HEK293 (cell line): ENCODE measurements at regions not wholly inside any gene's neighbourhood (a gene's known extent, or its start where the extent isn't known, plus 50 kb on each side); places are given as distances from the start of the nearest gene placed in this dataset.

Source experiments
- FEZF1 ChIP-seq: fragments of 450-650 bp; formaldehyde crosslinking; IDR thresholded peaks from 2 replicates; pipeline ENCODE4 v1.5.1; 2016; ENCODE audit warnings: missing biosample characterization, missing genetic modification characterization
- GFI1B ChIP-seq: fragments of 450-650 bp; formaldehyde crosslinking; IDR thresholded peaks from 2 replicates; pipeline ENCODE4 v1.5.1; 2016; ENCODE audit warnings: missing biosample characterization, missing genetic modification characterization
- HOXC10 ChIP-seq: sonication (generic); formaldehyde crosslinking; IDR thresholded peaks from 2 replicates; pipeline ENCODE4 v1.8.1; 2023; ENCODE audit warnings: mild to moderate bottlenecking, missing genetic modification reagents
- KLF10 ChIP-seq: fragments of 450-650 bp; IDR thresholded peaks from 2 replicates; pipeline ENCODE4 v1.5.1; 2018; ENCODE audit warnings: missing biosample characterization, mild to moderate bottlenecking, missing genetic modification characterization
- KLF16 ChIP-seq: fragments of 450-650 bp; formaldehyde crosslinking; IDR thresholded peaks from 2 replicates; pipeline ENCODE4 v1.5.1; 2017; ENCODE audit warnings: missing biosample characterization, missing genetic modification characterization
- KLF7 ChIP-seq: fragments of 450-650 bp; formaldehyde crosslinking; IDR thresholded peaks from 2 replicates; pipeline ENCODE4 v1.5.1; 2016; ENCODE audit warnings: missing biosample characterization, missing genetic modification characterization, borderline replicate concordance
- MEIS1 ChIP-seq: sonication (generic); formaldehyde crosslinking; IDR thresholded peaks from 2 replicates; pipeline ENCODE4 v1.8.1; 2022; ENCODE audit warnings: missing genetic modification reagents, mild to moderate bottlenecking, borderline replicate concordance
- MYNN ChIP-seq: fragments of 450-650 bp; formaldehyde crosslinking; IDR thresholded peaks from 2 replicates; pipeline ENCODE4 v1.5.1; 2016; ENCODE audit warnings: missing biosample characterization, missing genetic modification characterization, borderline replicate concordance
- OSR2 ChIP-seq: fragments of 450-650 bp; formaldehyde crosslinking; IDR thresholded peaks from 2 replicates; pipeline ENCODE4 v1.5.1; 2016; ENCODE audit warnings: missing biosample characterization, missing genetic modification characterization
- SP2 ChIP-seq: fragments of 450-650 bp; formaldehyde crosslinking; IDR thresholded peaks from 2 replicates; pipeline ENCODE4 v1.5.1; 2016; ENCODE audit warnings: missing biosample characterization, missing genetic modification characterization
- SP7 ChIP-seq: fragments of 450-650 bp; formaldehyde crosslinking; IDR thresholded peaks from 2 replicates; pipeline ENCODE4 v1.5.1; 2016; ENCODE audit warnings: missing biosample characterization, missing genetic modification characterization
- ZBTB1 ChIP-seq: fragments of 450-650 bp; formaldehyde crosslinking; IDR thresholded peaks from 2 replicates; pipeline ENCODE4 v1.5.1; 2016; ENCODE audit warnings: missing biosample characterization, missing genetic modification characterization
- ZFHX2 ChIP-seq: fragments of 450-650 bp; formaldehyde crosslinking; conservative IDR thresholded peaks from 2 replicates; pipeline ENCODE4 v1.5.1; 2016; ENCODE audit warnings: missing biosample characterization, missing genetic modification characterization
- ZFP3 ChIP-seq: fragments of 450-650 bp; formaldehyde crosslinking; IDR thresholded peaks from 2 replicates; pipeline ENCODE4 v1.5.1; 2016; ENCODE audit warnings: low read depth, missing biosample characterization, missing genetic modification characterization
- ZFP37 ChIP-seq: fragments of 450-650 bp; formaldehyde crosslinking; IDR thresholded peaks from 2 replicates; pipeline ENCODE4 v1.5.1; 2016; ENCODE audit warnings: missing biosample characterization, missing genetic modification characterization
- ZNF114 ChIP-seq: fragments of 450-650 bp; formaldehyde crosslinking; IDR thresholded peaks from 2 replicates; pipeline ENCODE4 v1.5.0; 2017; ENCODE audit warnings: missing biosample characterization, missing genetic modification characterization
- ZNF157 ChIP-seq: fragments of 450-650 bp; formaldehyde crosslinking; IDR thresholded peaks from 2 replicates; pipeline ENCODE4 v1.5.1; 2016; ENCODE audit warnings: missing biosample characterization, missing genetic modification characterization
- ZNF239 ChIP-seq: fragments of 450-650 bp; formaldehyde crosslinking; IDR thresholded peaks from 2 replicates; pipeline ENCODE4 v1.5.1; 2016; ENCODE audit warnings: missing biosample characterization, missing genetic modification characterization
- ZNF366 ChIP-seq: fragments of 450-650 bp; formaldehyde crosslinking; conservative IDR thresholded peaks from 2 replicates; pipeline ENCODE4 v1.5.1; 2016; ENCODE audit warnings: missing biosample characterization, missing genetic modification characterization
- ZNF416 ChIP-seq: fragments of 450-650 bp; formaldehyde crosslinking; IDR thresholded peaks from 2 replicates; pipeline ENCODE4 v1.5.1; 2016; ENCODE audit warnings: missing biosample characterization, missing genetic modification characterization
- ZNF423 ChIP-seq: fragments of 450-650 bp; formaldehyde crosslinking; IDR thresholded peaks from 2 replicates; pipeline ENCODE4 v1.5.1; 2016; ENCODE audit warnings: missing biosample characterization, missing genetic modification characterization
- ZNF449 ChIP-seq: fragments of 450-650 bp; formaldehyde crosslinking; IDR thresholded peaks from 2 replicates; pipeline ENCODE4 v1.5.1; 2017; ENCODE audit warnings: missing biosample characterization, mild to moderate bottlenecking, missing genetic modification characterization, moderate library complexity
- ZNF521 ChIP-seq: fragments of 450-650 bp; formaldehyde crosslinking; IDR thresholded peaks from 2 replicates; pipeline ENCODE4 v1.5.1; 2017; ENCODE audit warnings: missing biosample characterization, mild to moderate bottlenecking, missing genetic modification characterization
- ZNF747 ChIP-seq: fragments of 450-650 bp; formaldehyde crosslinking; IDR thresholded peaks from 2 replicates; pipeline ENCODE4 v1.5.1; 2016; ENCODE audit warnings: missing biosample characterization, missing genetic modification characterization
- ZNF837 ChIP-seq: fragments of 450-650 bp; formaldehyde crosslinking; IDR thresholded peaks from 2 replicates; pipeline ENCODE4 v1.5.1; 2016; ENCODE audit warnings: missing biosample characterization, missing genetic modification characterization
- ZSCAN23 ChIP-seq: fragments of 450-650 bp; formaldehyde crosslinking; IDR thresholded peaks from 2 replicates; pipeline ENCODE4 v1.5.1; 2016; ENCODE audit warnings: missing biosample characterization, missing genetic modification characterization
- TF ChIP-seq, protein P1 (sequence below): fragments of 450-650 bp; formaldehyde crosslinking; IDR thresholded peaks from 2 replicates; pipeline ENCODE4 v1.5.1; 2016; ENCODE audit warnings: missing biosample characterization, missing genetic modification characterization
- TF ChIP-seq, protein P2 (sequence below): fragments of 450-650 bp; formaldehyde crosslinking; IDR thresholded peaks from 2 replicates; pipeline ENCODE4 v1.5.1; 2017; ENCODE audit warnings: missing biosample characterization, missing genetic modification characterization
- TF ChIP-seq, protein P3 (sequence below): fragments of 450-650 bp; formaldehyde crosslinking; IDR thresholded peaks from 2 replicates; pipeline ENCODE4 v1.5.1; 2016; ENCODE audit warnings: missing biosample characterization, missing genetic modification characterization, borderline replicate concordance
- TF ChIP-seq, protein P4 (sequence below): fragments of 450-650 bp; formaldehyde crosslinking; IDR thresholded peaks from 2 replicates; pipeline ENCODE4 v1.5.1; 2017; ENCODE audit warnings: missing biosample characterization, missing genetic modification characterization
- TF ChIP-seq, protein P5 (sequence below): fragments of 450-650 bp; formaldehyde crosslinking; IDR thresholded peaks from 2 replicates; pipeline ENCODE4 v1.5.1; 2016; ENCODE audit warnings: missing biosample characterization, missing genetic modification characterization

DNA sequence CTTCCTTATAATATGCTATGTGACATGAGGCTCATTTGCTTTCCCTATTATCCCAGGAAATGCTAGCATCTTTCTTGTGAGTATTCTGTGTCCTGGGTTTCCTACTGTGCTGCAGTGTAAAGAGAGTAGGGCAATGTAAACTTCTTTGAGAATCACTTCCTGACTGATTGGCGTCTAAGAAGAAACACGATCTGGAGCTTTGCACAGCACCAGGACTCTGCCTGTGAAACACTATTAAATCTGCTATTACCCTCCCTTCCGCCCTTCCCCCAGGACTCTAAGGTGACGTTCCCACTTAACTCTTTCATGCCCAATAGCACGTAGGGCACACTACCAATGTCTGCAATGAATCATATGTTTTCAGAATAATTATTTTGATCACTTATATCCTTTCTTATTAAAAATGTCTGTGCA, 607.3 kb upstream of the CITED2 start (continued):
- TF ChIP-seq, protein P1, sequence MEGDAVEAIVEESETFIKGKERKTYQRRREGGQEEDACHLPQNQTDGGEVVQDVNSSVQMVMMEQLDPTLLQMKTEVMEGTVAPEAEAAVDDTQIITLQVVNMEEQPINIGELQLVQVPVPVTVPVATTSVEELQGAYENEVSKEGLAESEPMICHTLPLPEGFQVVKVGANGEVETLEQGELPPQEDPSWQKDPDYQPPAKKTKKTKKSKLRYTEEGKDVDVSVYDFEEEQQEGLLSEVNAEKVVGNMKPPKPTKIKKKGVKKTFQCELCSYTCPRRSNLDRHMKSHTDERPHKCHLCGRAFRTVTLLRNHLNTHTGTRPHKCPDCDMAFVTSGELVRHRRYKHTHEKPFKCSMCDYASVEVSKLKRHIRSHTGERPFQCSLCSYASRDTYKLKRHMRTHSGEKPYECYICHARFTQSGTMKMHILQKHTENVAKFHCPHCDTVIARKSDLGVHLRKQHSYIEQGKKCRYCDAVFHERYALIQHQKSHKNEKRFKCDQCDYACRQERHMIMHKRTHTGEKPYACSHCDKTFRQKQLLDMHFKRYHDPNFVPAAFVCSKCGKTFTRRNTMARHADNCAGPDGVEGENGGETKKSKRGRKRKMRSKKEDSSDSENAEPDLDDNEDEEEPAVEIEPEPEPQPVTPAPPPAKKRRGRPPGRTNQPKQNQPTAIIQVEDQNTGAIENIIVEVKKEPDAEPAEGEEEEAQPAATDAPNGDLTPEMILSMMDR = no peak
- TF ChIP-seq ZNF366 (tag by site-specific recombination) (peak; percentile 75), ZNF239 (tag by site-specific recombination) (no peak), ZNF449 (tag by site-specific recombination) (no peak; the same call in 1 of the 2 replicates), ZNF157 (tag by site-specific recombination) (no peak), KLF16 (0 out of 2 replicates have a peak, but pooled peaks have one; percentile 38), MEIS1 (CRISPR knock-in tag) (no peak), ZFHX2 (no peak), KLF10 (tag by site-specific recombination) (peak; percentile 50; the same call in 1 of the 2 replicates), SP7 (peak; percentile 76), FEZF1 (0 out of 2 replicates have a peak, but pooled peaks have one; percentile 15), ZNF747 (tag by site-specific recombination) (no peak), GFI1B (tag by site-specific recombination) (peak; percentile 59; the same call in 1 of the 2 replicates), ZFP37 (tag by site-specific recombination) (peak; percentile 69; the same call in 1 of the 2 replicates), SP2 (no peak), ZNF521 (tag by site-specific recombination) (no peak), KLF7 (peak; percentile 58; the same call in 1 of the 2 replicates), ZNF114 (tag by site-specific recombination) (no peak), ZSCAN23 (tag by site-specific recombination) (0 out of 2 replicates have a peak, but pooled peaks have one; percentile 16), OSR2 (tag by site-specific recombination) (peak; percentile 37), ZNF416 (no peak), ZBTB1 (tag by site-specific recombination) (no peak), HOXC10 (CRISPR knock-in tag) (no peak), MYNN (tag by site-specific recombination) (peak; percentile 79; the same call in 1 of the 2 replicates), ZNF423 (tag by site-specific recombination) (no peak), ZNF837 (tag by site-specific recombination) (no peak), ZFP3 (tag by site-specific recombination) (no peak)
- TF ChIP-seq, protein P2, sequence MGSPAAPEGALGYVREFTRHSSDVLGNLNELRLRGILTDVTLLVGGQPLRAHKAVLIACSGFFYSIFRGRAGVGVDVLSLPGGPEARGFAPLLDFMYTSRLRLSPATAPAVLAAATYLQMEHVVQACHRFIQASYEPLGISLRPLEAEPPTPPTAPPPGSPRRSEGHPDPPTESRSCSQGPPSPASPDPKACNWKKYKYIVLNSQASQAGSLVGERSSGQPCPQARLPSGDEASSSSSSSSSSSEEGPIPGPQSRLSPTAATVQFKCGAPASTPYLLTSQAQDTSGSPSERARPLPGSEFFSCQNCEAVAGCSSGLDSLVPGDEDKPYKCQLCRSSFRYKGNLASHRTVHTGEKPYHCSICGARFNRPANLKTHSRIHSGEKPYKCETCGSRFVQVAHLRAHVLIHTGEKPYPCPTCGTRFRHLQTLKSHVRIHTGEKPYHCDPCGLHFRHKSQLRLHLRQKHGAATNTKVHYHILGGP = no peak
- TF ChIP-seq, protein P3, sequence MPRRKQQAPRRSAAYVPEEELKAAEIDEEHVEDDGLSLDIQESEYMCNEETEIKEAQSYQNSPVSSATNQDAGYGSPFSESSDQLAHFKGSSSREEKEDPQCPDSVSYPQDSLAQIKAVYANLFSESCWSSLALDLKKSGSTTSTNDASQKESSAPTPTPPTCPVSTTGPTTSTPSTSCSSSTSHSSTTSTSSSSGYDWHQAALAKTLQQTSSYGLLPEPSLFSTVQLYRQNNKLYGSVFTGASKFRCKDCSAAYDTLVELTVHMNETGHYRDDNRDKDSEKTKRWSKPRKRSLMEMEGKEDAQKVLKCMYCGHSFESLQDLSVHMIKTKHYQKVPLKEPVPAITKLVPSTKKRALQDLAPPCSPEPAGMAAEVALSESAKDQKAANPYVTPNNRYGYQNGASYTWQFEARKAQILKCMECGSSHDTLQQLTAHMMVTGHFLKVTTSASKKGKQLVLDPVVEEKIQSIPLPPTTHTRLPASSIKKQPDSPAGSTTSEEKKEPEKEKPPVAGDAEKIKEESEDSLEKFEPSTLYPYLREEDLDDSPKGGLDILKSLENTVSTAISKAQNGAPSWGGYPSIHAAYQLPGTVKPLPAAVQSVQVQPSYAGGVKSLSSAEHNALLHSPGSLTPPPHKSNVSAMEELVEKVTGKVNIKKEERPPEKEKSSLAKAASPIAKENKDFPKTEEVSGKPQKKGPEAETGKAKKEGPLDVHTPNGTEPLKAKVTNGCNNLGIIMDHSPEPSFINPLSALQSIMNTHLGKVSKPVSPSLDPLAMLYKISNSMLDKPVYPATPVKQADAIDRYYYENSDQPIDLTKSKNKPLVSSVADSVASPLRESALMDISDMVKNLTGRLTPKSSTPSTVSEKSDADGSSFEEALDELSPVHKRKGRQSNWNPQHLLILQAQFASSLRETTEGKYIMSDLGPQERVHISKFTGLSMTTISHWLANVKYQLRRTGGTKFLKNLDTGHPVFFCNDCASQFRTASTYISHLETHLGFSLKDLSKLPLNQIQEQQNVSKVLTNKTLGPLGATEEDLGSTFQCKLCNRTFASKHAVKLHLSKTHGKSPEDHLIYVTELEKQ (tag by site-specific recombination) = peak; percentile 39; the same call in 1 of the 2 replicates
- TF ChIP-seq, protein P4, sequence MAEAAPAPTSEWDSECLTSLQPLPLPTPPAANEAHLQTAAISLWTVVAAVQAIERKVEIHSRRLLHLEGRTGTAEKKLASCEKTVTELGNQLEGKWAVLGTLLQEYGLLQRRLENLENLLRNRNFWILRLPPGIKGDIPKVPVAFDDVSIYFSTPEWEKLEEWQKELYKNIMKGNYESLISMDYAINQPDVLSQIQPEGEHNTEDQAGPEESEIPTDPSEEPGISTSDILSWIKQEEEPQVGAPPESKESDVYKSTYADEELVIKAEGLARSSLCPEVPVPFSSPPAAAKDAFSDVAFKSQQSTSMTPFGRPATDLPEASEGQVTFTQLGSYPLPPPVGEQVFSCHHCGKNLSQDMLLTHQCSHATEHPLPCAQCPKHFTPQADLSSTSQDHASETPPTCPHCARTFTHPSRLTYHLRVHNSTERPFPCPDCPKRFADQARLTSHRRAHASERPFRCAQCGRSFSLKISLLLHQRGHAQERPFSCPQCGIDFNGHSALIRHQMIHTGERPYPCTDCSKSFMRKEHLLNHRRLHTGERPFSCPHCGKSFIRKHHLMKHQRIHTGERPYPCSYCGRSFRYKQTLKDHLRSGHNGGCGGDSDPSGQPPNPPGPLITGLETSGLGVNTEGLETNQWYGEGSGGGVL = peak; percentile 76
- TF ChIP-seq, protein P5, sequence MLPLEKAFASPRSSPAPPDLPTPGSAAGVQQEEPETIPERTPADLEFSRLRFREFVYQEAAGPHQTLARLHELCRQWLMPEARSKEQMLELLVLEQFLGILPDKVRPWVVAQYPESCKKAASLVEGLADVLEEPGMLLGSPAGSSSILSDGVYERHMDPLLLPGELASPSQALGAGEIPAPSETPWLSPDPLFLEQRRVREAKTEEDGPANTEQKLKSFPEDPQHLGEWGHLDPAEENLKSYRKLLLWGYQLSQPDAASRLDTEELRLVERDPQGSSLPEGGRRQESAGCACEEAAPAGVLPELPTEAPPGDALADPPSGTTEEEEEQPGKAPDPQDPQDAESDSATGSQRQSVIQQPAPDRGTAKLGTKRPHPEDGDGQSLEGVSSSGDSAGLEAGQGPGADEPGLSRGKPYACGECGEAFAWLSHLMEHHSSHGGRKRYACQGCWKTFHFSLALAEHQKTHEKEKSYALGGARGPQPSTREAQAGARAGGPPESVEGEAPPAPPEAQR (tag by site-specific recombination) = no peak
